Inflammatory macrophage (primary cell): ENCODE measurements at regions not wholly inside any gene's neighbourhood (a gene's known extent, or its start where the extent isn't known, plus 50 kb on each side); places are given as distances from the start of the nearest gene placed in this dataset.
"Not testable (repeated sequence)": the region's sequence is repeated elsewhere in the genome, so short reads cannot be mapped to it uniquely, and the experiment has no call there.

ENCODE experiments used
- DNase-seq, 2 donors: peaks; one replicate each; pipeline ENCODE4 v3.0.0-alpha.2; 2020 to 2022

- not testable (repeated sequence) for DNase-seq
Measured at GRCh38 chr16:10275214-10275996, 93.2 kb upstream of the GRIN2A start.

DNA sequence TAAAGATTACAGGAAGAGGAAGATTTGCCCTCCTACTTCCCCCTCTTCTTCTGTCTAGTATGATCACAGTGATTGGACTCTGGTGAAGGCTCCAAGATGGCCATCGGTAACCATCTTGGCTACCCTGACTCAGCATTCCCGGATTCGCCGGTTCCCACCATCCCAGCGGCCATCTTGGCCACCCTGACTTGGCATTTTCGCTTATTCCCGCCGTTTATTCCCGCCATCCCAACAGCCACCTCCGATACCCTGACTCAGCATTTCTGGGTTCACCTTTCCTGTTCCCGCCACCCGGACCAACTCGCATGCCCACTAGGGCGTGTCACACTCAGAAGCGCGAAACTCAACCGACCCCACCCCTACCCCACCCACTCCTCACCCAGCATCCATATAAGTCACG, 95.4 kb upstream of the GRIN2A start:
- DNase-seq: no peak

- DNase-seq: no peak
Measured at GRCh38 chr16:10280262-10281170, 98.3 kb upstream of the GRIN2A start.

GRCh38 chr16:10282367-10282766, 100.1 kb upstream of the GRIN2A start:
- no peak for DNase-seq

- not testable (repeated sequence) for DNase-seq
Measured at GRCh38 chr16:10283246-10283645, 101.0 kb upstream of the GRIN2A start.

- not testable (repeated sequence) for DNase-seq
Measured at GRCh38 chr16:10290467-10291105, 95.3 kb upstream of the ATF7IP2 start.

DNA sequence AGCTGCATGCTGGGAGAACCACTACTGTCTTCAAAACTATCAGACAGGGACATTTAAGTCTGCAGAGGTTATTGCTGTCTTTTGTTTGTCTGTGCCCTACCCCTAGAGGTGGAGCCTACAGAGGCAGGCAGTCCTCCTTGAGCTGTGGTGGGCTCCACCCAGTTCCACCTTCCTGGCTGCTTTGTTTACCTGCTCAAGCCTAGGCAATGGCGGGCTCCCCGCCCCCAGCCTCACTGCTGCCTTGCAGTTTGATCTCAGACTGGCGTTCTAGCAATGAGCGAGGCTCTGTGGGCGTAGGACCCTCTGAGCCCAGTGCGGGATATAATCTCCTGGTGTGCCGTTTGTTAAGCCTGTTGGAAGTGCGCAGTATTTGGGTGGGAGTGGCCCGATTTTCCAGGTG, 93.7 kb upstream of the ATF7IP2 start:
- DNase-seq: not testable (repeated sequence)

- not testable (repeated sequence) for DNase-seq
Measured at GRCh38 chr16:10292976-10293375, 92.9 kb upstream of the ATF7IP2 start.

- DNase-seq: not testable (repeated sequence)
Measured at GRCh38 chr16:10294153-10294552, 91.7 kb upstream of the ATF7IP2 start.

DNA sequence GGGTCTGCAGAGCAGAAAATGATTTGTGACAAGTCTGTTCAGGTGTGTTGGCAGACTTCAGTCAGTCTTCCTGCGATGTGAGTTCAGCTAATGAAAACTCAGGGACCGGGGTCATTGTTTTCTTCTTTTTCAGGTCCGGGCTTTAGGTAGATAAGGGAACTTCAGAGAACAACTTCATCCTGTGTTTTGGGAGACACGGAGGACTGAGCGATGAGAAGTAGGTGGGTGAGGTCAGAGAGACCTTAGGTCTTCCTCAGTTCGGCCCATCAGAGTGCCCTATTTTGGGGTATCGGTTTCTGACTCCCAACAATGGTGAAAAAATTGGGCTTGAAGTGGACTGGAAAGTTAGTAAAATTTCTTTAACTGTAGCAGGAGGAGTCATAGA, 88.9 kb upstream of the ATF7IP2 start:
- no peak for DNase-seq

DNA sequence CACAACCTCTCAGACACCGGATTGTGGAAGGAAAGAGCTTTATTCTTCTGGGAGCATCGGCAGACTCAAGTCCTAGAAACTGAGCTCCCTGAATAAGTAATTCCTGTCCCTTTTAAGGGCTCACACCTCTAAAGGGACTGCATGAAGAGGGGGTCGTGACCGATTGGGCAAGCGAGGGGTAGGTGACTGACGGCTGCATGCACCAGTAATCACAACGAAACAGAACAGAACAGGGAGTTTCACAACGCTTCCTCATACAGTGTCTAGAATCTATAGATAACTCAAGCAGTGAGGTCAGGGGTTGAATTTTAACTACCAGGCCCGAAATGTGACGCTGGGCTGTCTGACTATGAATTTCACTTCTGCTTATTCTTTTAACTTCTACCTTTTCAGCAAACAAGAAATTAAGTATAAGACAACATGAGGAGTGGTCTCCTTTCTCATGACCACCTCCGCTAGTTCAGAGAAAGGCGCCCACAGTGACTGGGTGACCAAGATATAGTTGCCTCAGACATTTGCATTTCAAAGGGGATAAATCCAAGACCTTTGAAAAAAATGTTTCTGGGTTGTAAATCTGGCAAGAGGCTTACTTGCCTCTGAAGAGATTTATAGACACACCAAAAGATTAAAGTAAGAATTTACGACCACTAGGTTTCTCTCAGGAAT, 88.4 kb upstream of the ATF7IP2 start:
- DNase-seq: peak; percentile 77 to 81

DNA sequence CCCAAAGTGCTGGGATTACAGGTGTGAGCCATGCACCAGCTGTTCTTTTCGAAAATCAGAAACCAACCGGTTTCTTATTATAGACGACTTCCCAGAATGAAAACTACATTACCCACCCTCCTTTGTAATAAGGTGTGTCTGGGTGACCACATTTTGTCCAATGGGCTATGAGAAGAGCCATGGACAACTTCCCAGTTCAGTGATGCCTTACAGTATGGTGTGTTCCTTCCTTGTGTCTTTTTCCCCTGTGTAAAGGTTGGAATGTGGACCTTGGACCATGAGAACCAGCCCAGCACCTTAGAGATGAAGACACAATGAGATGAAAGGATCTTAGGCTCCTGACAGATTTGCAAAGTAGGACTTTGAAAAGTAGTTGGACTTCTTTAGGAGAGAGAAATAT, 85.0 kb upstream of the ATF7IP2 start:
- no peak for DNase-seq

GRCh38 chr16:10301547-10301946, 84.3 kb upstream of the ATF7IP2 start:
- DNase-seq: not testable (repeated sequence)

DNA sequence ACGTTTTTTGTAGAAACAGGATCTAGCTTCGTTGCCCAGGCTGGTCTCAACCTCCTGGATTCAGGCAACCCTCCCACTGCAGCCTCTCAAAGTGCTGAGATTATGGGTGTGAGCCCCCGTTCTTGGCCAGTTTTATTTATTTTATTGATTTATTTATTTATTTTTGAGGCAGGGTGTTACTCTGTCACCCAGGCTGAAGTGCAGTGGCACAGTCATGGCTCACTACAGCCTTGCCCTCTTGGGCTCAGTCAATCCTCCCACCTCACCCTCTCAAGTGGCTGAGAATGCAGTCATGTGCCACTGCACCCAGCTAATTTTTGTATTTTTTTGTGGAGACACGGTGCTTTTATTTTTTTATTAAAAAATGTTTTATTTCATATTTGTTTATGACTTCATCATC, 79.9 kb upstream of the ATF7IP2 start:
- DNase-seq: no peak

GRCh38 chr16:10308305-10309193, 77.3 kb upstream of the ATF7IP2 start:
- no peak for DNase-seq

- DNase-seq: no peak
Measured at GRCh38 chr16:10309271-10309932, 76.5 kb upstream of the ATF7IP2 start.

GRCh38 chr16:10312008-10312407, 73.9 kb upstream of the ATF7IP2 start:
- DNase-seq: no peak

- no peak for DNase-seq
Measured at GRCh38 chr16:10312784-10313724, 72.8 kb upstream of the ATF7IP2 start.

GRCh38 chr16:10314317-10314716, 71.5 kb upstream of the ATF7IP2 start:
- no peak for DNase-seq

GRCh38 chr16:10314811-10315210, 71.0 kb upstream of the ATF7IP2 start:
- DNase-seq: peak in 1 of 2 donors; percentile 8
